SHP77 (cell line): ENCODE measurements at regions not wholly inside any gene's neighbourhood (a gene's known extent, or its start where the extent isn't known, plus 50 kb on each side); places are given as distances from the start of the nearest gene placed in this dataset.

Experiments used
- DNase-seq, 2 experiments: peaks; one replicate each; lab custom pipeline; 2025; lab: John Stamatoyannopoulos, UW

DNA sequence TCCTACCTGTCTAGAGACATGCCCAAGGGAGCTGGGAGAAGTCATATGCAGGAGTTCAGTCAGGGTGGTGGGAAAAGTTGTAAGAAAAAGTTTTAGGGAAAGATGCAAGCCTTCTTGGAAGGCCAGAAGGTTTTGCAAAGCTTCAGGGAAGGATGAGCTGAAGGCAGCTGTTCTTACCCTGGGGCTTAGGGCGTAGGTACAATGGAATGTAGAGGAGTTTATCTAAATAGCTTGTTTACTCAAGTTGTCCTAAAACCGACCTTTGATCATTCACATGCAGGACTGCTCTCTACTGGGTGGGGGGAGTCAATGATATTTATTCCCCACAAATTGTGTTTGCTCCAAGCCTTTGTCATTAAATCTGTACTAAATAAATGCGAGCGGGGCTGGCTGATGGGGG, 277.0 kb downstream of the CRPPA start:
- no peak for DNase-seq

DNA sequence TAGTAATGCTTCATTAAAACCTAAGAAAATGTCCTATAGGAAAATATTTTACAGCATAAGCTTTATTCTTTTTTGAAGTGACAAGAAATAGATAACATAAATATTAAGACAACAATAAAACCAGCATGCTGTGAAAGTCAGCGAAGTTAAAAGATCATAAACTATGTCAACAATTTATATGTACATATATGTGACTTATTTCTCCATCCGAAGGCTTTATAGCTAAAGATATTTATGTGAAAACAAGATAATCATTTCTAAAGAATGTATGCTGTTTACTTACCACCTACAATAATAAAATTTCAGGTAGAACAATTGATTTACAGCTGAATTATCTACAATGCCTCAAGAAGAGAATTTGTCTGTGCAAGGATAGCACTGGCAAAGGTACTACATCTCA, 283.4 kb downstream of the CRPPA start:
- no peak for DNase-seq

DNA sequence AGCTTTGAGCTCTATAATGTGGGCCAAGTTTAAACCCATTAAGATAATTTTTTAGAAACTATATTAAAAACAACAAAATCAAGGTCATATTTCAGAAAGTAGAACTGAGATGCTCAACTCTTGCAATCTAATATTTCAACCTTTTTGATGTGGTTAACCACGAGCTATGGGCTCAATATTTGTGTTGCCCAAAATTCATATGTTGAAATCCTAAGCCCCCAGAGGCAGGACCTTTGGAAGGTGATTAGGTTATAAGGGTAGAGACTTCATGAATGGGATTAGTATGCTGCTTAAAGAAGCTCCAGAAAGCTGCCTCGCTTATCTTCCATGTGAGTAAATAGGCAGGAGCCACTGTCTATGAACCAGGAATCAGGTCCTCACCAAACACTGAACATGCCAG, 284.4 kb downstream of the CRPPA start:
- DNase-seq = no peak

DNA sequence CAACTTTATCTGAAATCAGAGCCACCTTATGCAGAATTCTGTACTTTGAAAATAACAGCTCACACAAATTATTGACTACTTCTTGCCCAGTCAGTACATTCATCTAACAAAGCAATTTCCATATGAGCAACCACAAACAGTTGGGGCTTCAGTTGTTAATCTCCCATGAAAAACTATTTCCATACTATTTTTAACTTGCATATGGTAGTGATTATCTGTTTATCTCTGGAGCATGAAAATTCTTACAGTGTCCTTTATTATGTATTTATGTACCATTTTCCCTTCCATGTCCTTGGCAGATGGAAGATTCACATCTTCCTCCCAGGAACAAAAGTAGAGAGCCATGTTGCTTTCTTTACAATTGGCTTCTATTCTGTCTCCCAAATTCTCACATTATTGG, 285.7 kb downstream of the CRPPA start:
- no peak for DNase-seq

DNA sequence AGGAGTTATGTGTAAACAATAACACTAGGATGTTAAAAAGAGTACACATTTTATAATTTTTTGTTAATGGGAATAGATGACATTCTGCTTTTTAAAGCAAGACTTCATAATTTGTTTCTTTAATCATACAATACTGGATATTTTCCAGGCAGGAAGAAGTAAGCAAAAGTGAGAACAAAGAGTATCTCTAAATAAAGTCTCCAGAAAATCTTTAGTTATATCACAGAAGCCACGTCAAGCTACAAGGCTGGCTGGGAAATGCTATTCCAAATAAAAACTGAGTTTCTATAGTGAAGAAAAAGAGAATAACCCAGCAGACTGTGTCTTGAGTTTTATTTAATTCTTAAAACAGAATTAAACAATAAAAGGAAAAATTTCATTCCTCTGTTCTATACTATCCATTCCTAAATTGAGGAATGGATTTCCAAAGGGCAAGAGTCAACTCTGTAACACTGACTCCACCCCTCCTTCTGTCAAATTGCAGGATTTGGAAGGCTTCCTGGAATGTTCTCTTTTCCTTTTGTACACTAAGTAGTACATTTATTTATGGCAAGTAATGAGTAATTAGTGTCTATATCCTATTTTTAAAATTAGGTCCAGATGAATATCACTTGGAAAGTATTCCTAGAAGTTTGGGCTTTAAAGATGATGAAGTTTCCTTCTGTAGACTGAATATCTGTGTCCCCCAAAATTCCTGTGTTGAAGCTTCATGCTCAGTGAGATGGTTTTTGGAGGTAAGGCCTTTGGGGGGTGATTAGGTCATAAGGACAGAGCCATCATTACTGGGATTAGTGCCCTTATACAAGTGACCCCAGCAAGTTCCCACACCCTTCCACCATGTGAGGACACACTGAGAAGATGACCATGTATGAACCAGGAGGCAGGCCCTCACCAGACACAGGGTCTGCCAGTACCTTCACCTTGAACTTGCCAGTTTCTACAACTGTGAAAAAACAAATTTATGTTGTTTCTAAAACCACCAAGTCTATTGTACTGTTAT, 290.9 kb downstream of the CRPPA start:
- DNase-seq = no peak

DNA sequence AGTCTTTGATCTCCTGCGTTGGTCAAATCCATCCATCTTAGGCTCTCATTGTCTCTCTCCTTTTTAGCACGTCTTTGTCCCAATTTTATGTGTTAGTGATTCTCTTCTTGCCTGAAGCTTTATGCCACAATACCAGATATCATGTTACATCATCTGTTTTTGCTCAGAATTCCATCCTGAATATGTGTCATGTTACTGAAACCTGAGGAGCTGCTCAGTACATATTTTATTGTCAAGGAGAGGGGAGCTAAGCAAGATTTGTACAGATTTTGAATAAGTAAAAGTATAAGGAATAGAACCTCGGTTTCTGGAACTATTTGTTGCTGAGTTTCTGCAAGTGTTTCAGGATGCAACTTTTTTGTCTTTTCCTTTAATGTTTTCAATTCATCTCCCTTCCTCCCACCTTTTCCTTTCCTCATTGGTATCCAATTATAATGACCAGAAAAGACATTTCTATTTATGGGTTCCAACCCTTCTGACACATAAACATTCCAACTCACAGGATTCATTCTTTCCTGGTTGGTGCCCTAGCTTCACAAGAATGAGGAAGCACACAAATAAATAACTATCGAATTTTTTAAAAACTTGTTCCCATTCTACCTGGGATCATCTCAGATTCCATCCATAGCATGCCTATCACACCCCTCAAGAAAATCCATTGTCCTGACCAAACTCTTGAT, 291.8 kb downstream of the CRPPA start:
- DNase-seq = no peak

DNA sequence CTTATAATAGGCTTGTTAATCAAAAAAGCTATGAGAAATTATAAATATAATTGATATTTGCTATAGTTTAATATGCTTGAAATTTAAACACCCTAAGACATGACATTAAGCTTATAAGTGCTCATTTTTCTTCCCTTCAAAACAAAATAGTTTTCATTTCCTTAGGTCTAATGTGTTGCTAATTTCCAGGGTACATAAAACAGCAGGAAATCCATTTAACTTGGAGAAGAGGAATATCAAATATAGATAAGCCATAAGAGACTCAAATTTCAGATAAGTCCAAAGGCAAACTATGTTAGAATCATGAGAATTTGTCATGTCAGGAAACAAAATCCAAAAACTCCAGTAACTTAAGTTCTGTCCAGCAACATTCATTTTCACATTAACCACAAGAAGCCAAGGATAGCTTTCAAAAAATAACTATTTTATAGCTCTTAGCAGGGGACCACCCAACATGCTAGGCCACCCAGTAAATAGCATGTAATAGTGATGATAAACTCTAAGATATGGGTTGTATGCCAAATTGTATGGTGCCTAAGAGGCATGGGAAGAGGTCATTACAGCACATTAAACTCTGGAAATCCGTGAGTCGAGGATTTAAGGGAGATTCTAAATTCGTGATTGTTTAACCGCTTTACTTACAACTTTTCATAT, 298.1 kb downstream of the CRPPA start:
- no peak for DNase-seq

DNA sequence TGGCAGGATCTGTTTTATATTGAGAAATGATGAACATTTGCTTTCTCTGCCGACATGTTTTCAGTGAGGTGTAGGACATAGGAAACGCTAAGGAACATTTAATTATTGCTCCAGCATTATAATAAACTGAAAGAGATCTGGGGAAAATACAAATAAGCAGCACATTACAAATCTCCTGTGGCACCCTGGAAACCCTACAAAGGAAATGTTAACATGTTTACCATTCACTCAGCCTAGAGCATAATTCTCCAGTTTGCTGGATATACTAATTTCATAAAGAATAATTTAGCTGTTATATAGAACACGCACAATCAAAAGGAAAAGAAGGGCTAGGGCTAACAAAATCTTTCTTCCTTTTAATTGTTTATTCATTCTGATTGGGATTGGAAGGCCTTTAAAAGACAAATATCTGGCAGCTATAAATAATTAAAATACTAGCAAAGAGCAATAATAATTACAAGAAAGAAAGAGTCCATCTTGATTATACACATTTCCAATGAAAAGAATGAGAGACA, 299.4 kb downstream of the CRPPA start:
- DNase-seq = no peak

DNA sequence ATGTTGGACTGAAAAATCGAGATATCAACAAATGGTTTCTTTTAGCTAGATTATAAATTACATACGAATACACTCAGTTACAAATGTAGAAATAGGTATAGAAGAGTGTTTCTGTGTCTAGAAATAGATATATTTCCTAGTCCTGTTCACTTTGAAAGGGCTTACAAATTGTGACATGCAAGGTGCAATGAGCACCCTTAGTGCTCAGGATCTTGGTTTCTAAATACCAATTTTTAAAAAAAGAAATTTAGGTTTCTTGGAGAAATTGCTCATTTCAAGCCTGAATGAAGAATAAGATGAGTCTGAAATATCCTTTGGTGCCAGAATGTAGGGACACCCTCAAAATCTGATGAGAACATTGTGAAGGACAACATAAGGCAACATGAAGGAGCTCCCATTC, 306.0 kb downstream of the CRPPA start:
- DNase-seq = no peak

DNA sequence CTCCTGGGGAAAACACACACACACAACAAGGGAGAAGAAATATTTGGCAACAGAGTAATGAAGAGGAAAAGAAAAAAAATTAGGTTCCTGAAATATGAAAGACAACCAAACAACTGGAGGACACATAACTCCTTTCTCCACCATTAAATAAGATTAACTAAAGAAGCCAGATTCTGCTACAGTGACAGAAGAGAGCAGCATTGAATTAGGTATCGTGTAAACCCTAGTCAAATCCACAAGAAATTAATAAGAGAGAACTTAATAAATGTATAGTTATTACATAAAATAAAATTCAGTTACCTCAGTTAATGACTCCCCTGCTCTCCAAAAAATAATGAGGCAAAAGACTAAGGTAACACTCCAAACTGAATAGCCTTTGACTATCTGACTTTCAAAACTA, 306.7 kb downstream of the CRPPA start:
- peak in 1 of 2 experiments; percentile 44 for DNase-seq

DNA sequence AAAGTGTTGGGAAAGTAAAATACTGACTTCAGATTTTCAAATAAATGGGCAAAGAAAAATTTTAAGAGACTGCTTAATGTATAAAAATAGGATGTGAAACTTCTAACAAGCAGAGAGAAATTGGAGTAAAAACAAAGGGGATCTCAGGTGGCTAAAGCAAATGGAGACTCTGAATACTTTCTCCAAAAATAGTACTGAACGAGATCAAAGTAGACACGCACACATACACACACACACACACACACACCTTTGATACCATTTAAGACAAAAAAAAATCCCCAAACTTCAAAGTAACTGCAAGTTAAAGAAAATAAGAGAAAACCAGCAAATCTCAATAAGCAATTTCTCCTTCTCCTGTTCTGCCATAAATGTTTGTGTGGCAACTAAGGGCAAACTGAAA, 307.3 kb downstream of the CRPPA start:
- DNase-seq = no peak

DNA sequence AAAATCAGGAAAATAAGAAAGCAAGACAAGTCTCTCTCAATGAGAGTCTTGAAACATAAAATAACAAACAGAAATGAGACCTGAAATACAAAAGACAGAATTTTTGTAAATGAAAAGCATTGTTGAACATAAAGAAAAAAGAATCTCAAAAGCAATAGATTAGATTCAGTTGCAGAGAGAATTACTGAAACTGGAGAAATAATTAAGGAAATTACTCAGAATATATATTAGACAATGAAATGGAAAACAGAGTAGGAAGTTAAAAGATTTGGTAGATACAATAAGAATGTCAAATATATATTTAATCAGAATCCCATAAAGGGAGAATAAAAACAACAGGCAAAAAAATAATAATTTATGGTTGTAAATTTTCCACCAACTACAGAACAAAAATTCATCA, 308.3 kb downstream of the CRPPA start:
- no peak for DNase-seq

DNA sequence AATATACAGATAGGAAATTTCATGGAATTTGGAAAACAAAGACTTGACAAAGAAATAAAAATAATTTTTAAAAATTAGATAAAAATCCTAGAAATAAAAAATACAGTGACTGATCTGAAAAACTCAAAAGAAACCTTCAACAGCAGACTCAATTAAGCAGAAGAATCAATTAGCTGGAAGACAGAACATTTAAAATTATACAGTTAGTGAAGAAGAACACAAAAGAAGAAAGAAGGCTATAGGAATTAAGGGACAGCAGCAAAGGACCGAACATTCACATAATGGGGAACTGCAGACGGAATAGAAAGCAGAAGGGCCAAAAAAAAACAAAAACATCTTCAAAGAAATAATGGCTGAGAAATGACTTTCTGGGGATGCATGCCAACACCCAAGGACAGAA, 314.5 kb downstream of the CRPPA start:
- no peak for DNase-seq

DNA sequence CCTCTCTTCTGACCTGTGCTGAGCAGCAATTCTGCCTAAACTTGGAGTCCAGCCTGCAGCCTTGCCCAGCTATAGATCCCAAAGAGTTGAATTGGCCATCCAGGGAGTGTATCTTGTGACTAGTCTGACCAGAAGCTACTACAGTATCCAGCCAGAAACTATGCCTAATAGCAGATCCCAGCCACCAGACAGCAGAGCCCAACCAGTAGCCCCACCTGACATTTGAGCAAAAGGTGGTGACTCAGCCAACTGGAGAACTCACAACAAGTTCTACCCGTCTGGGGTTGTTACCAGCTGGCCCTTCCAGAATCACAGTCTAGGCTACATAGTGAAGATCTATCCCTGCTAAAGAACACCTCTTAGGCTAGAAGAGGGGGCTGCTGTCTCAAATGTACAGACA, 315.0 kb downstream of the CRPPA start:
- DNase-seq = no peak

DNA sequence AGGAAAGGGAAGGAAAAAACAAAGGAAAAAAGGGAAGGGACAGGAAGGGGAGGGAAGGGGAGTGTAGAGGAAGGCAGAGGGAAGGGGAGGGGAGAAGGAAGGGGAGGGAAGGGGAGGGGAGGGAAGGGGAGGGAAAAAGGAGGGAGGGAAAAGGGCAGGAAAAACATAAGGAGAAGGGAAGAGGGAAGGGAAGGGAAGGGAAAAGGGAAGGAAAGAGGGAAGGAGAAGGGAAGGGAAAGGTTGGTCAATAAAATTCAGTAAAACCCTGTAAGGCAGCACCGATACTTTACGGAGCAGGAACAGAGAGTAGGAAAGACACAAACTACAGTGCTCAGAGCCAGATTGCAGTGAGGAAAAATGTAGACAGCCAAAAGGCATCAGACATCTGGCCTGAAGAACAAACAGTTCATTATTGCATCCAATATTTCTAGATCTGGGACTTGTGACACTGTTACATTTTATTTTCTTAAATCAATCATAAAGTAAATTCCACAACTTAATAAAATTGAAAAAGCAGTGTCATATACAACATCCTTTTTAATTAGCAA, 322.0 kb downstream of the CRPPA start:
- no peak for DNase-seq

DNA sequence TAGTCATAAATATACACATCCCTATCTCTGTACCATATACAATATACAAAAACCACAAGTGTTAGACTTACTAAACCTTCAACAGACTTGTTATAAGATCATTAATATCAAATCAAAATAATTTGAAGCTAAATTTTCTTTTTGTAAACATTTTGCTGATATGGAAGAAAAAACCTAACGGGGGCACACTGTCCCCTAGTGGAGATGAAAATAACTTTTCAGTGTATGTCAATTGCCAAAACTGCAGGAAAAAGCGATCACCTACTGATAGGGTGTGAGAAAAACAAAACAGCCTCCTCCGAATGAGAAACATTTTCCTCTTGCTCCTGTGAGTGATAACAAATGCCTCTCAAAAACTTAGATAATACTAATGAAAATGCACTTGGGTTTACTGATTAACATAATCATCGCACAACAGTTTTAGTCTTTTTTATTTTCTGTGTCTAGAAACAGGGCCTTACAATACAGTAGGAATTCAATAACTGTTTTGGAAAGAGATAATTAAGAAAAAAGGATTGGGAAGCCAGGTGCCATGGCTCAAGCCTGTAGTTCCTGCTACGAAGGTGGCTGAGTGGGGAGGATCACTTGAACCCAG, 322.7 kb downstream of the CRPPA start:
- peak; percentile 12 to 25 for DNase-seq

DNA sequence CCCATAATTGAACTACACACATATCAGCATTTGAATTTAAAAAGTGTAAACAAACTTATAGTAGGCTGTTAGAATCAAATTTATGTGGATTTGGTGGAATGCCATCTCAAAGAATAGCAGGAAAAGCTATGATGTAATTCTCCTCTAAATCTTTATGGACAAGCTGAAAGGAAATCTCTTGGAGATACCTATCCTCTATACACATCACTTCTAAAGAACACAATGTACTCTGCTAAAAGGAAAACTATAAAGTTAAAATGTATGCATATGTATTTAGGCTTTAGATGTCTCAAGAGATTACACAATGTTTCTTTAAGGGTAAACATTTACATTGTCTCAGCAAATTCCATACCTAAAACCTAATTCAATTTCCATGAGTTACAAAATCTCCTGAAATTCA, 323.3 kb downstream of the CRPPA start:
- no peak for DNase-seq

DNA sequence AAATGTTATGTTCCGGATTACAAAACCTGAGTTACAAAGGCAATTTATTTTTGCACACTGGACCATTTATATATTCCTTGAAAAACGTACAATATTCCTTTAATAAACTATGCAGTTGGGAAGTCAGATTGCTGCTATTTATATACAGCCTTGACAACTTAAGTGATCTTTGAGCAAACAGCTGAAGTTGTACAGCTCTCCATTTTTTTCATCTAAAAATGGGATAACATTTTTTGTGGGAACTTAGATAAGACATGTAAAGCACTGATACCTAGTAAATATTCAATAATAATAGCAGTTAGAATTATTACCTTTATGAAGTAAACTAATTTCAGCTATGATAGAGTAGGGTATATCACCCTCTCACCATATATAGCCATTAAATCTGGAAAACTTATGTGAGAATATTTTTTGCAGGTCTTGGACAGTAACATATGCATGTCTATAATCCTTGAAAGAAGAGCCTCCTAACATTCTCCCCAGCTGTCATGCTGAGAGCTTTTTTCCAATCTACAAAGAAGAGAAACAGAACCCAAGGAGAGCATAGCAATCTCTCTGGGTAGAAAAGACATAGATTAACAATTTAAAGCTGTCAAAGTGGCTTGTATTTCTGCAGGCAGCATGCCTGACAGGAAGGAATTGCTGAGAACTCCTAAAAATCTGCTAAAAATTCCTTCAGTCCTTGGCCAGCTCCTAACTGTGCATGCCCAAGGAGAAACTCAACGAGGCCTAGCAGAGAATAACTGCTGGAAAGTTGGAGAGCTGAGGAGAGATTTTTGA, 326.0 kb downstream of the CRPPA start:
- no peak for DNase-seq

DNA sequence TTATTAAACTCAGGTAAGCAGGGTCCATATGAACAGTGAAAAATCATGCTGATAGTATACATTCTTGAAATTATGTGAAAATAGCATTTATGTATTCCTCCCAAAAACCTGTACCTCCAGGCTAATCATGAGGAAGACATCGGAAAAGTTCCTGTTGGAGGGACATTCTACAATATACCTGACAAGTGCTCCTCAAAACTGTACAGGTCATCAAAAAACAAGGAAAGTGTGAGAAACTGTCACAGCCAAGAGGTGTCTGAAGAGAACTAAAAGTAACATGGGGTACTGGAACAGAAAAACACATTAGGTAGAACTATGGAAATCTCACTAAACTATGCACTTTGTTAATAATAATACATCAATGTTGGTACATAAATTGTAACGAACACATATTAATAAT, 326.7 kb downstream of the CRPPA start:
- no peak for DNase-seq

DNA sequence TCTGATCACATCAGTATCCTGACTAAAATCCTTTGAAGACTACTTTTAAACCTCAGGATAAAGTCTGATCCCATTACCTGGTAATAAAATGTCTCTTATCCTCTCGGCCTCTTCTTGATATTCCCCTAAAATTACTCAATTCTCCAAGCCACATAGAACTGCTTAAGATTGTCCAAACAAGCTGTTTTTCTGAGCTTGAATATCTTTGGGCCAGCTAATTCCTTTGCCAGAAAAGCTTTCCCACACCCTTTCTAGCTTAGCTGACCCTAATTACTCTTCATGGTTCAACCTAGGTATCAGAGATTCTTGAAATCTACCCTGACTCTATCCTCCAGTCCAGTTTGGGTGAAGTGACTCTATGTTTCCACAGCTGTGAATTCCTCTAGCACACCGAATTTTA, 328.6 kb downstream of the CRPPA start:
- DNase-seq = no peak

DNA sequence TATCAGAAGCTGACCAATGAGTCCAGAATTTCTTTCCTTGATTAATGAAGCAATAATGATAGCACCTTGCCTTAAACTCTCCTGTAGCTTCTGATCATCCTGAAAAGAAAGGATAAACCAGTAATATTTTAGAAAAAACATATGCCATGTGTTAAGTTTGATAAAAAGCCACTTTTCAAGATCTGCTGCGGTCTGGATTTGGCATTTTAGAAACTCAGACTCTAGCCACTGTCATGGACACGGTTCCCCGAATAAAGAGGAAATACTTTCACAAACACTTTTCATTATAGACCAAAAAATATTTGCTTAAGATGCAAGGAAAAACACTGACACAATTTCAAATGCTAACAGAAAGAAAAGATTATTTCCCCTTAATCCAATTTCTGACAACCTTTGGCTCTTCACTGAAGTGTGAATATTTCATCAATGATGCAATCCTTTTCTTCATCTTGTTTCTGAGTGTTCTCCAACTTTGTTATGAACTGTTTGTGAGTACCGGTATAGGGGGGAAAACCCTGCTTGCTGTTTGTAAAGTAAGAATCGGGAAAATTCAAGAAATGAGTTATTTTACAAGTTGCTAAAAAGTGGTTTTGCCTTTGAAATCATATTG, 329.5 kb downstream of the CRPPA start:
- DNase-seq = no peak
